Caco-2 (cell line): ENCODE measurements at regions not wholly inside any gene's neighbourhood (a gene's known extent, or its start where the extent isn't known, plus 50 kb on each side); places are given as distances from the start of the nearest gene placed in this dataset.
"Not testable (repeated sequence)": the region's sequence is repeated elsewhere in the genome, so short reads cannot be mapped to it uniquely, and the experiment has no call there.

Source experiments
- BruUV-seq: library from RNA; stranded (reverse); fragments of 400-500 nt; replicated peaks from 2 replicates; lab custom pipeline; 2021; lab: Mats Ljungman, UMichigan
- CTCF ChIA-PET: fragments of 300-600 bp; sonication (Branson Sonifier 250); formaldehyde crosslinking; loops from one replicate; lab custom pipeline; 2022; ENCODE audit warnings: antibody characterized with exemption; lab: Charles Lee
- POLR2A ChIA-PET: fragments of 300-600 bp; sonication (Branson Sonifier 250); formaldehyde crosslinking; loops from one replicate; lab custom pipeline; 2022; ENCODE audit warnings: antibody characterized with exemption; lab: Charles Lee
- DNase-seq, 2 experiments: peaks; one replicate each; pipeline versions ENCODE4 v3.0.0 to v3.0.0-alpha.2; 2020 to 2022
- H3K27me3 ChIP-seq: replicated peaks from 2 replicates; pipeline ENCODE4 v1.6.0; 2011; ENCODE audit warnings: low read length; ENCODE audit not compliant: control insufficient read depth, insufficient read depth
- H3K36me3 ChIP-seq: 2 replicates; pipeline ENCODE4 v1.5.1; 2011; ENCODE audit warnings: low read length; ENCODE audit not compliant: control insufficient read depth, insufficient read depth
- H3K4me1 ChIP-seq: fragments of 250-450 bp; sonication (Bioruptor Pico); 2 replicates; pipeline ENCODE4 v1.5.1; 2020; ENCODE audit warnings: mild to moderate bottlenecking
- H3K4me3 ChIP-seq: 2 replicates; pipeline ENCODE4 v1.5.1; 2011; ENCODE audit warnings: low read depth, mild to moderate bottlenecking, control low read depth, low read length
- H3K9me3 ChIP-seq: fragments of 250-450 bp; sonication (Bioruptor Pico); 2 replicates; pipeline ENCODE4 v1.5.1; 2020; ENCODE audit warnings: mild to moderate bottlenecking, moderate library complexity
- H3K27ac Mint-ChIP-seq: one replicate; pipeline ENCODE4 v1.8.0; 2022; ENCODE audit warnings: mixed read lengths; ENCODE audit not compliant: unreplicated experiment
- H3K27me3 Mint-ChIP-seq: one replicate; pipeline ENCODE4 v1.8.0; 2022; ENCODE audit warnings: mixed read lengths; ENCODE audit not compliant: insufficient read depth, unreplicated experiment
- H3K36me3 Mint-ChIP-seq: one replicate; pipeline ENCODE4 v1.8.0; 2022; ENCODE audit warnings: mild to moderate bottlenecking, mixed read lengths; ENCODE audit not compliant: insufficient read depth, unreplicated experiment
- H3K4me1 Mint-ChIP-seq: one replicate; pipeline ENCODE4 v1.8.0; 2022; ENCODE audit warnings: low read depth, mixed read lengths; ENCODE audit not compliant: unreplicated experiment
- H3K4me3 Mint-ChIP-seq: one replicate; pipeline ENCODE4 v1.8.0; 2022; ENCODE audit warnings: mild to moderate bottlenecking, moderate library complexity, mixed read lengths; ENCODE audit not compliant: unreplicated experiment
- H3K9me3 Mint-ChIP-seq: one replicate; pipeline ENCODE4 v1.8.0; 2022; ENCODE audit warnings: mixed read lengths; ENCODE audit not compliant: unreplicated experiment
- intact Hi-C: fragments of 100-400 bp; cut with micrococcal nuclease; formaldehyde crosslinking; loops from one replicate; pipeline ENCODE4 v1.10.0; 2022; ENCODE audit not compliant: unreplicated experiment
- TF ChIP-seq, protein P1 (sequence below), 2 experiments: fragments of 200-600 bp in 1 of 2; IDR thresholded peaks; 1 replicate in 1 of 2; 2 replicates in 1 of 2; pipeline versions ENCODE4 v1.5.1 to v1.8.0; 2011 to 2022; ENCODE audit warnings: antibody characterized with exemption in 1 of 2, control low read depth in 1 of 2, inconsistent platforms in 1 of 2, low read depth in 1 of 2, low read length in 1 of 2, mild to moderate bottlenecking in 1 of 2, moderate library complexity in 1 of 2; ENCODE audit not compliant: insufficient read depth in 1 of 2, severe bottlenecking in 1 of 2, unreplicated experiment in 1 of 2

GRCh38 chr5:56375011-56375410, 141.9 kb upstream of the ANKRD55 start:
- H3K27ac Mint-ChIP-seq, result no peak overlapping the region
- Histone ChIP-seq H3K4me1 (peaks cover 18% of the 10 kb centered on the region; the same call in 1 of the 2 replicates), H3K36me3 (no peaks in the 10 kb centered on the region), H3K9me3 (peaks cover 22% of the 10 kb centered on the region), H3K4me3 (no peak overlapping the region), H3K27me3 (no peaks in the 10 kb centered on the region)
- peaks cover 23% of the 10 kb centered on the region for H3K36me3 Mint-ChIP-seq
- no peak for DNase-seq
- TF ChIP-seq, protein P1, sequence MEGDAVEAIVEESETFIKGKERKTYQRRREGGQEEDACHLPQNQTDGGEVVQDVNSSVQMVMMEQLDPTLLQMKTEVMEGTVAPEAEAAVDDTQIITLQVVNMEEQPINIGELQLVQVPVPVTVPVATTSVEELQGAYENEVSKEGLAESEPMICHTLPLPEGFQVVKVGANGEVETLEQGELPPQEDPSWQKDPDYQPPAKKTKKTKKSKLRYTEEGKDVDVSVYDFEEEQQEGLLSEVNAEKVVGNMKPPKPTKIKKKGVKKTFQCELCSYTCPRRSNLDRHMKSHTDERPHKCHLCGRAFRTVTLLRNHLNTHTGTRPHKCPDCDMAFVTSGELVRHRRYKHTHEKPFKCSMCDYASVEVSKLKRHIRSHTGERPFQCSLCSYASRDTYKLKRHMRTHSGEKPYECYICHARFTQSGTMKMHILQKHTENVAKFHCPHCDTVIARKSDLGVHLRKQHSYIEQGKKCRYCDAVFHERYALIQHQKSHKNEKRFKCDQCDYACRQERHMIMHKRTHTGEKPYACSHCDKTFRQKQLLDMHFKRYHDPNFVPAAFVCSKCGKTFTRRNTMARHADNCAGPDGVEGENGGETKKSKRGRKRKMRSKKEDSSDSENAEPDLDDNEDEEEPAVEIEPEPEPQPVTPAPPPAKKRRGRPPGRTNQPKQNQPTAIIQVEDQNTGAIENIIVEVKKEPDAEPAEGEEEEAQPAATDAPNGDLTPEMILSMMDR (IDR thresholded peaks at IDR 0.05; ENCODE audit: insufficient read depth in 1 of 2, low read depth in 1 of 2, low read length in 1 of 2, severe bottlenecking in 1 of 2, unreplicated experiment in 1 of 2), result no peak
- BruUV-seq, result no TSS peak
- H3K4me3 Mint-ChIP-seq, result no peak overlapping the region
- CTCF ChIA-PET, result no interaction called here
- H3K9me3 Mint-ChIP-seq, result peaks cover 39% of the 10 kb centered on the region
- peaks cover 13% of the 10 kb centered on the region for H3K4me1 Mint-ChIP-seq
- POLR2A ChIA-PET, result no interaction called here
- intact Hi-C loops, result no loop called here
- no peaks in the 10 kb centered on the region for H3K27me3 Mint-ChIP-seq

- H3K36me3 ChIP-seq, H3K27me3 ChIP-seq, DNase-seq, H3K27me3 Mint-ChIP-seq, POLR2A ChIA-PET, CTCF ChIA-PET, H3K4me3 Mint-ChIP-seq, intact Hi-C loops, H3K27ac Mint-ChIP-seq, BruUV-seq, H3K4me3 ChIP-seq: not testable (repeated sequence)
- Histone ChIP-seq H3K4me1 (peaks cover 18% of the 10 kb centered on the region; the same call in 1 of the 2 replicates), H3K9me3 (peaks cover 22% of the 10 kb centered on the region)
- peaks cover 29% of the 10 kb centered on the region for H3K9me3 Mint-ChIP-seq
- H3K4me1 Mint-ChIP-seq, result peaks cover 19% of the 10 kb centered on the region
- peaks cover 23% of the 10 kb centered on the region for H3K36me3 Mint-ChIP-seq
Observed at GRCh38 chr5:56372491-56372890, 139.4 kb upstream of the ANKRD55 start.

GRCh38 chr5:56369361-56369811, 136.3 kb upstream of the ANKRD55 start:
- DNase-seq, result no peak
- no peak overlapping the region for H3K27ac Mint-ChIP-seq
- no peaks in the 10 kb centered on the region for H3K27me3 Mint-ChIP-seq
- Histone ChIP-seq H3K27me3 (no peaks in the 10 kb centered on the region), H3K36me3 (no peaks in the 10 kb centered on the region), H3K4me1 (no peaks in the 10 kb centered on the region), H3K9me3 (peaks cover 17% of the 10 kb centered on the region), H3K4me3 (no peak overlapping the region)
- intact Hi-C loops, result no loop called here
- CTCF ChIA-PET, result no interaction called here
- H3K9me3 Mint-ChIP-seq, result peaks cover 19% of the 10 kb centered on the region
- no peak overlapping the region for H3K4me3 Mint-ChIP-seq
- no TSS peak for BruUV-seq
- POLR2A ChIA-PET, result no interaction called here
- peaks cover 24% of the 10 kb centered on the region for H3K36me3 Mint-ChIP-seq
- H3K4me1 Mint-ChIP-seq, result peaks cover 5% of the 10 kb centered on the region
- TF ChIP-seq, protein P1 (IDR thresholded peaks at IDR 0.05; ENCODE audit: insufficient read depth in 1 of 2, low read depth in 1 of 2, low read length in 1 of 2, severe bottlenecking in 1 of 2, unreplicated experiment in 1 of 2), result no peak

GRCh38 chr5:56367748-56368147, 134.6 kb upstream of the ANKRD55 start:
- TF ChIP-seq, protein P1 (IDR thresholded peaks at IDR 0.05; ENCODE audit: insufficient read depth in 1 of 2, low read depth in 1 of 2, low read length in 1 of 2, severe bottlenecking in 1 of 2, unreplicated experiment in 1 of 2), result no peak
- Mint-ChIP-seq H3K36me3 (peaks cover 20% of the 10 kb centered on the region), H3K27ac (no peak overlapping the region), H3K4me3 (no peak overlapping the region), H3K4me1 (peaks cover 5% of the 10 kb centered on the region), H3K27me3 (no peaks in the 10 kb centered on the region), H3K9me3 (peaks cover 35% of the 10 kb centered on the region)
- POLR2A ChIA-PET, result no interaction called here
- DNase-seq, result no peak
- no peaks in the 10 kb centered on the region for H3K27me3 ChIP-seq
- H3K4me3 ChIP-seq, result no peak overlapping the region
- no TSS peak for BruUV-seq
- peaks cover 14% of the 10 kb centered on the region for H3K9me3 ChIP-seq
- H3K4me1 ChIP-seq, result no peaks in the 10 kb centered on the region
- CTCF ChIA-PET, result no interaction called here
- intact Hi-C loops, result no loop called here
- no peaks in the 10 kb centered on the region for H3K36me3 ChIP-seq
